Colonic mucosa (tissue), 4 donors: ENCODE measurements at regions not wholly inside any gene's neighbourhood (a gene's known extent, or its start where the extent isn't known, plus 50 kb on each side); places are given as distances from the start of the nearest gene placed in this dataset.
"Not testable (repeated sequence)": the region's sequence is repeated elsewhere in the genome, so short reads cannot be mapped to it uniquely, and the experiment has no call there.

Source experiments
- DNase-seq: peaks from one replicate; pipeline ENCODE4 v3.0.0-alpha.2; 2020
- H3K27ac ChIP-seq: fragments of 200-600 bp; one replicate; pipeline ENCODE4 v1.8.0; 2021
- H3K27me3 ChIP-seq: fragments of 200-600 bp; one replicate; pipeline ENCODE4 v1.8.0; 2021
- H3K36me3 ChIP-seq: fragments of 200-600 bp; one replicate; pipeline ENCODE4 v1.8.0; 2021
- H3K4me1 ChIP-seq: fragments of 200-600 bp; one replicate; pipeline ENCODE4 v1.8.0; 2021; ENCODE audit warnings: mild to moderate bottlenecking
- H3K4me3 ChIP-seq: fragments of 200-600 bp; one replicate; pipeline ENCODE4 v1.8.0; 2021
- H3K9ac ChIP-seq, 2 donors: one replicate each; pipeline ENCODE4 v1.7.0; 2013; ENCODE audit warnings: control low read depth in 2 of 2, low read depth in 2 of 2, low read length in 2 of 2
- H3K9me3 ChIP-seq: fragments of 200-600 bp; one replicate; pipeline ENCODE4 v1.8.0; 2021
- CTCF ChIP-seq: fragments of 200-600 bp; IDR thresholded peaks from one replicate; pipeline ENCODE4 v1.8.0; 2022; ENCODE audit warnings: antibody characterized with exemption, mild to moderate bottlenecking
- intact Hi-C: fragments of 100-400 bp; cut with DNase I; formaldehyde crosslinking; loops from one replicate; pipeline ENCODE4 v1.14.1; 2022
- donor health status: healthy.
- donor health status: DM: no; HTN: no; CAD: no.
- donor health status: DM: no; HTN: no; CAD: no.

DNA sequence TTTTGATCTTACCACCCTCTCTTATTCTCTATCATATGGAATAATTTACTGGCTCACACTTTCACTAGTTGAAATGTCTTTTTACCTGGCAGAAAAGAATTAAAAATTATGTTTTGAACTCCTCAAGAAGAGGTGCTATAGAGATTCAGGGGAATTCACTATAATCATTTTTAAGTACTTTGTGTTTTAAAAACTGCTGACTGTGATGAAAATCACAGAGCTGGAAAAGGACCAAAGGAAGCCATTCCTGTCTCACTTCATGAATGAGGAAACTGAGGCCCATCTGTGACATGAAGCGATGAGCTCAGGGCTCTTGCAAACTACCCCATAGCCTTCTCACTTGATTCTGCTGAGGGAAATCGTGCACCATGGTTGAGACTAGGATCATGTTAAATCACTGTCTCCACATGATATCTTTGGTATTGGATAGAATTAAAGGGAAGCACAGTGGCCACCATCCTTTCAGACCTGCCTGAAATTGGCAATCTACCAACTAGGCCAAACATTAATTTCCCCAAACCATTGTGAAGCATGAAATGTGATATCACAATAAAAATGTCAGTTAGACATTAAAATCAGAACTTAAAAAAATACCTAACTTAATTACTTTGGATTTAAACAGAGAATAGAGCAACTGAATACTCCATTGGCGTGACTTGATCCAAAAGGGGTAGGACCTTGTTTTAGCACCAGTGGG is 141.0 kb downstream of the FZD1 start:
- intact Hi-C loops, result no loop called here
- Histone ChIP-seq H3K36me3 (no peaks in the 10 kb centered on the region), H3K27ac (no peak overlapping the region), H3K4me1 (no peaks in the 10 kb centered on the region), H3K9me3 (no peaks in the 10 kb centered on the region), H3K27me3 (no peaks in the 10 kb centered on the region), H3K4me3 (no peak overlapping the region), H3K9ac (no peak overlapping the region)
- TF ChIP-seq CTCF, result no peak
- no peak for DNase-seq

DNA sequence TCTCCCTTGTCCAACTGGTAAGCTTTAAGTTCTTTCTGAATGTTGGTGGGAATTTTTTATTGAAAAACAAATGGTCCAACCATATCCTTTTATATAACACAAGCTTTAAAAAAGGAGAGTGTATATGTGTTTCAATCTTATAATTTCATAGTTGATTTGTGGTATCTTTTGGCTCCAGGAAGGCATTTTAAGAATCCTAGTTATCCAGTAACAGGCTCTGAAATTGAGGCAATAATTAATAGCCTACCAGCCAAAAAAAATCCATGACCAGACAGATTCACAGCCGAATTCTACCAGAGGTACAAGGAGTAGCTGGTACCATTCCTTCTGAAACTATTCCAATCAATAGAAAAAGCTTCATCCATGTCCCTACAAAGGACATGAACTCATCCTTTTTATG is 141.6 kb downstream of the FZD1 start:
- H3K27me3 ChIP-seq, H3K4me3 ChIP-seq, H3K9me3 ChIP-seq, H3K27ac ChIP-seq, H3K4me1 ChIP-seq, DNase-seq, H3K9ac ChIP-seq, H3K36me3 ChIP-seq, intact Hi-C loops: not testable (repeated sequence)

DNA sequence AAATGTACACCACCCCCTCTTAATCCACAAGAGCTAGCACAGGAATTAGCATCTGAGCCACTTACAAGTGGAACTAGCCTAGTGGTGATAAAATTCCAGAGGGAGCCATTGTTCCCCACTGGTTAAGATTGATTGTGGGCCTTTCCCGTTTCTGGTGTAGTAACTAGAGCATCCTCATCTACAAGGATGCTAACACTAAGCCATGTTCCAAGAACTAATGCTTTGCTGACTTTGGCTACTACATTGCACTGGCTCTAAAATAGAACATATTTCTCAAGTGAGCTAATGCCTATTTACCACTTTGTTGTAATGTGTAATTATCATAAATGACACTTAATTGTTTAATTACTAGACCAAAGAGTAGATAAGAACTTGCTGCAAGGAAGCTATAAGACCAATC is 143.7 kb downstream of the FZD1 start:
- H3K27ac ChIP-seq, result no peak overlapping the region
- intact Hi-C loops, result no loop called here

GRCh38 chr7:91408388-91409154 is 144.3 kb downstream of the FZD1 start:
- no peak for DNase-seq
- no peak overlapping the region for H3K9ac ChIP-seq
- intact Hi-C loops, result no loop called here
- no peaks in the 10 kb centered on the region for H3K9me3 ChIP-seq
- no peaks in the 10 kb centered on the region for H3K27me3 ChIP-seq
- H3K36me3 ChIP-seq, result no peaks in the 10 kb centered on the region
- TF ChIP-seq CTCF, result no peak
- no peak overlapping the region for H3K4me3 ChIP-seq
- H3K4me1 ChIP-seq, result no peaks in the 10 kb centered on the region
- no peak overlapping the region for H3K27ac ChIP-seq

More for the DNA sequence above, 143.7 kb downstream of the FZD1 start:
- Histone ChIP-seq H3K9ac (no peak overlapping the region), H3K9me3 (no peaks in the 10 kb centered on the region), H3K27me3 (no peaks in the 10 kb centered on the region), H3K4me1 (no peaks in the 10 kb centered on the region), H3K4me3 (no peak overlapping the region), H3K36me3 (no peaks in the 10 kb centered on the region)
- TF ChIP-seq CTCF, result no peak
- no peak for DNase-seq

GRCh38 chr7:91411060-91411459 is 146.8 kb downstream of the FZD1 start:
- DNase-seq, result no peak
- H3K27me3 ChIP-seq, result no peaks in the 10 kb centered on the region
- H3K9ac ChIP-seq, result no peak overlapping the region
- no peaks in the 10 kb centered on the region for H3K4me1 ChIP-seq
- H3K4me3 ChIP-seq, result no peak overlapping the region
- H3K36me3 ChIP-seq, result no peaks in the 10 kb centered on the region
- no peaks in the 10 kb centered on the region for H3K9me3 ChIP-seq
- no peak for TF ChIP-seq CTCF
- intact Hi-C loops, result no loop called here
- no peak overlapping the region for H3K27ac ChIP-seq

DNA sequence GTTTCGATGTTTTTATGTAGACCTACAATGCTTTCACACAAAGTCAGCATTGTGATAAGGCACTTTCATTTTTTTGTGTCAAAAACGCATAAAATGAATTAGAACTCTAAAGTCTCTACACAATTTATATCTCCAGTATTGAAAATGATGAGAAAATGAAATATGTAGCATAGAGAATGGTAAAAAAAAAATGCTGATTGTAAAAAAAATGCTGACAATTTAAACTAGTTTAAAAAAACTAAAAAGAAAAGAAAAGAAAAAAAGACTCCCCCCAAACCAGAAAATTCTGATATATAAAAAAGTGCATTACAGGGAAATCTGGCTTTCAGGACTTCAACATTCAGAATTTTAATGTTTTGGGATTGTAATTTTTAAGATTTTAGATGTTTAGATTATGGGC is 148.1 kb downstream of the FZD1 start:
- no peak overlapping the region for H3K4me3 ChIP-seq
- DNase-seq, result no peak
- H3K36me3 ChIP-seq, result no peaks in the 10 kb centered on the region
- H3K9ac ChIP-seq, result no peak overlapping the region
- intact Hi-C loops, result no loop called here
- no peak overlapping the region for H3K27ac ChIP-seq
- H3K27me3 ChIP-seq, result no peaks in the 10 kb centered on the region
- H3K4me1 ChIP-seq, result no peaks in the 10 kb centered on the region
- no peak for TF ChIP-seq CTCF
- no peaks in the 10 kb centered on the region for H3K9me3 ChIP-seq
